ENCODE measurements at regions not wholly inside any gene's neighbourhood (a gene's known extent, or its start where the extent isn't known, plus 50 kb on each side); places are given as distances from the start of the nearest gene placed in this dataset.
"Not testable (repeated sequence)": the region's sequence is repeated elsewhere in the genome, so short reads cannot be mapped to it uniquely, and the experiment has no call there.

DNA sequence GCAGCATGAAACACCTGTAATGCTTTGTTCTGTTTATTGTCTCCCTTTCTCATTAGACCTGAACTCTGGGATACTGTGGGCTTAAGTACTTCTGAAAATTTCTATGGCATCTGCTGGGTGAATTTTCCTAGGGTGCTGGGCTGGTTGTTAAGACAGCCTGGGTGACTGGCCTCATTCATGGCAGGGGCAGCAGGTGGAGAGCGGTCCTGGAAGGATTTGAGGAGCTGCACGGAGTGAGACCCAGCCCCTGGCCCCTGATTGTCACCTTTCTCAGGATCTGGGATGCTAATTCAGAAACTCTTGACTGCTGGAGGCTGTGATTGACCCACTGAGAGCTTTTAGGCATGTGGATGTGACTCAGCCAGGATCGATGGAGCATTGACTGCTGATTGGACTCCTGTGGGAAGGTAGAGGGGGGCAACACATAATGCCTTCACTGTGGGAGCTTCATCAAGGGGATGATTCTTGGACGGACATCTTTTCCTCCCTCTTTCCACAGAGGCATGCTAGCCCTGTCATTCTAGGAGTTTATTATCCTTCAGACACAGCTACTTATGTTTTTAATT, 252.0 kb downstream of the GOLGA6L6 start:
- DNase-seq (ENCODE audit: low read depth, low spot score): not testable (repeated sequence)

GRCh38 chr15:20288800-20289537, 252.6 kb downstream of the GOLGA6L6 start:
- not testable (repeated sequence) for DNase-seq (ENCODE audit: low read depth, low spot score)

GRCh38 chr15:20286559-20286958, 255.0 kb downstream of the GOLGA6L6 start:
- not testable (repeated sequence) for DNase-seq (ENCODE audit: low read depth, low spot score)

- DNase-seq (ENCODE audit: low read depth, low spot score): not testable (repeated sequence)
Measured at GRCh38 chr15:20285696-20286300, 255.8 kb downstream of the GOLGA6L6 start.

GRCh38 chr15:20284891-20285535, 256.6 kb downstream of the GOLGA6L6 start:
- DNase-seq (ENCODE audit: low read depth, low spot score): not testable (repeated sequence)

DNA sequence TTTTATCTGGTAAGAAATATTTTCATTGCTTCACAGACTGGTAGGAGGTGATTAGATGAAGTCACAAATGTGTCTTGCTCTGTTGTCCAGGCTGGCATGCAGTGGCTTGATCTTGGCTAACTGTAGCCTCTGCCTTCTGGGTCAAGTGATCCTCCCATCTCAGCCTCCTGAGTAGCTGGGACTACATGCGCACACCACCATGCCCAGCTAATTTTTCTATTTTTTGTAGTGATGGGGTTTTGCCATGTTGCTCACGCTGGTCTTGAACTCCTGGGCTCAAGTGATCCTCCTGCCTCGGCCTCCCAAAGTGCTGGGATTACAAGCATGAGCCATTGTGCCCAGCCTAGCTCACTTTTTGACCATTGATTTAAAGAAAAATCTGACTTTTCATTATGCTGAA, 257.9 kb downstream of the GOLGA6L6 start:
- DNase-seq (ENCODE audit: low read depth, low spot score): not testable (repeated sequence)

DNA sequence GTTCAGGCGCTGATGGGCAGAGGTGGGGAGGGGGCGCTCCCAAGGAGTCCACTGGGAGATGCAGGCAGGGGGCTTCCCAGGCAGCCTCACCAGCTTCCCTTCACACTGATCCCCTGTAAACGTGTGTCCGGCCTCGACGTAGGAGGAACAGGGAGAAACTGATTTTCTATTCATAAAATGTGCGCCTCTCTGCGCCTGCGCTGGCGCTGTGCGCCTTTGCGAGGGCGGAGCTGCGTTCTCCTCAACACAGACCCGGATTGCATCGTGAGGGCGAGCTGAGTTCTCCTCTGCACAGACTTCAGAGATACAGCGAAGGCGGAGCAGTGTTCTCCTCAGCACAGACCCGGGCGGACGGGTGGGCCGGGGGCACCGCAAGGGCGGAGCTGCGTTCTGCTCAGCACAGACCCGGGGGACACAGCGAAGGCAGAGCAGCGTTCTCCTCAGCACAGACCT, 259.1 kb downstream of the GOLGA6L6 start:
- DNase-seq (ENCODE audit: low read depth, low spot score): not testable (repeated sequence)

- DNase-seq (ENCODE audit: low read depth, low spot score): not testable (repeated sequence)
Measured at GRCh38 chr15:20281567-20282275, 259.9 kb downstream of the GOLGA6L6 start.

GRCh38 chr15:20280933-20281463, 260.6 kb downstream of the GOLGA6L6 start:
- no peak for DNase-seq (ENCODE audit: low read depth, low spot score)

GRCh38 chr15:20280141-20280932, 261.3 kb downstream of the GOLGA6L6 start:
- DNase-seq (ENCODE audit: low read depth, low spot score): not testable (repeated sequence)

DNA sequence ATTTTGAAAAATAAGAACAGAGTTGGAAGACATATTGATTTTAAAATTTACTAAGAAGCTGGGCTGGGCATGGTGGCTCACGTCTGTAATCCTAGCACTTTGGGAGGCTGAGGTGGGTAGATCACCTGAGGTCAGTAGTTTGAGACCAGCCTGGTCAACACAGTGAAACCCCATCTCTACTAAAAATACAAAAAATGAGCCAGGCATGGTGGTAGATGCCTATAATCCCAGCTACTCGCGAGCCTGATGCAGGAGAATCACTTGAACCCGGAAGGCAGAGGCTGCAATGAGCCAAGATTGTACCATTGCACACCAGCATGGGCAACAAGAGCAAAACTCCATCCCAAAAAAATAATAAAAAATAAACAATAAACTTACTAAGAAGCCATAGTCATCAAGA, 262.5 kb downstream of the GOLGA6L6 start:
- not testable (repeated sequence) for DNase-seq (ENCODE audit: low read depth, low spot score)

DNA sequence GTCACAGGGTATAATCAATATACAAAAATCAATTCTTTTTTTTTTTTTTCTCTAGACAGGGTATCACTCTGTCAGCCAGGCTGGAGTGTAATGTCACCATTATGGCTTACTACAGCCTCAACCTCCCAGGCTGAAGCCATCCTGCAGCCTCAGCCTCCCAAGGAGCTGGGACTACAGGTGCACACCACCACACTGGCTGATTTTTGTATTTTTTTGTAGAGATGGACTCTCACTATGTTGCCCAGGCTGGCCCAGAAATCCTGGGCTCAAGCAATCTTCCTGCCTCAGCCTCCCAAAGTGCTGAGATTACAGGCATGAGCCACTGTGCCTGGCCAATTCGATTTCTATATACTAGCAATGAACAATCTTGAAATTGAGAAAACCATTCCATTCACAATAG, 263.2 kb downstream of the GOLGA6L6 start:
- DNase-seq (ENCODE audit: low read depth, low spot score): not testable (repeated sequence)

DNA sequence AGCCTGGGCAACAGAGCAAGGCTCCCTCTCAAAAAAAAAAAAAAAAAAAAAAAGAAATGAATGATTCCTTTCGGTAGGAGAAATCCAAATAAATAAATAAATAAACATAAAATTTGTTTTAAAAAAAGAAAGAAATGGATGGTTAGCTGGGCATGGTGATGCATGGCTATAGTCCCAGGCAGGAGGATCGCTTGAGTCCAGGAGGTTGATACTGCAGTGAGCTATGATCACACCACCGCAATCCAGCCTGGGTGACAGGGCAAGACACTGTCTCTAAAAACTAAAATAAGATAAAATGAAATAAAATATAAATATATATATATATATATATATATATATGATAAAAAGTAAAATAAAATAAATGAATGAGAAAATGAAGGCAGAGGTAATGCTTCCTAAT, 264.1 kb downstream of the GOLGA6L6 start:
- DNase-seq (ENCODE audit: low read depth, low spot score): not testable (repeated sequence)

- DNase-seq (ENCODE audit: low read depth, low spot score): not testable (repeated sequence)
Measured at GRCh38 chr15:20276312-20277114, 265.1 kb downstream of the GOLGA6L6 start.

GRCh38 chr15:20275373-20275967, 266.1 kb downstream of the GOLGA6L6 start:
- not testable (repeated sequence) for DNase-seq (ENCODE audit: low read depth, low spot score)

DNA sequence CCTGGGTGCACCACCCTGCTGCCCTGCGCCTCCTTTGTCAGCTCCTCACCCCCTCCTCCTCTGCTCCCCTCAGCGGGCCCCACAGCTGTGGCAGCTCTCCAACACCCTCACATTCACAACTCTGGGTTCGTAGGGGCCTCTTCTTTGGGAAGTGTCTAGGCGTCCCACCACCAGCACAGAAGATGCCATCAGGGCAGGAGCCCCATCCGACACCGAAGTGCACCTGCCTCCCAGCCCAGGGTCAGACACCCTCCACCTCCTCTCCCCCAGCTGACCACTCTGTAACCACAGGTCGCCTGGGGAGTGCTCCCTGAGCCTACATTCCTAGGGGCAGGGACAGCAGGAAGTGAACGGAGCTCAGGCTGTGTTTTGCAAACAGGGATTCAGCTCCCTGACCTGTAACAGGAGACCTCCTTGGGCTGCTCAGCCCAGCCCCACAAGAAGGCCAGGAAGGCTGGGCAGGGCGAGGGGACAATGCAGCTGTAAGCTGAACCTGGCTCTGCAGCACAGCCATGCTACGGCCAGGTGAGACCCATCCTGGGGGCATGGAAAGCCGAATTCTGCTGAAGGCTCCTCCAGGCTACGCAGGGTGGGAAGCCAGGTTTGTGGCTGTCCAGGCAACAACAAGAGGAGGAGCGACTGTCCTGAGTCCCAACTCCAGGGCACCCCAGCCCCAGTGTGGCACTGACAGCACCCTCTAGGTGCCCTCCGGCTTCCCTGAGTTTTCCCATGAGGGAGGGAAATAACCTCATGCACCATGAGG, 269.0 kb downstream of the GOLGA6L6 start:
- no peak for DNase-seq (ENCODE audit: low read depth, low spot score)

GRCh38 chr15:20271647-20272046, 270.0 kb downstream of the GOLGA6L6 start:
- no peak for DNase-seq (ENCODE audit: low read depth, low spot score)

- not testable (repeated sequence) for DNase-seq (ENCODE audit: low read depth, low spot score)
Measured at GRCh38 chr15:20269956-20270355, 271.6 kb downstream of the GOLGA6L6 start.
